ENCODE measurements at regions not wholly inside any gene's neighbourhood (a gene's known extent, or its start where the extent isn't known, plus 50 kb on each side); places are given as distances from the start of the nearest gene placed in this dataset.

GRCh38 chr15:88744548-88745020, 58.7 kb upstream of the ACAN start:
- DNase-seq (ENCODE audit: low read depth), result no peak

DNA sequence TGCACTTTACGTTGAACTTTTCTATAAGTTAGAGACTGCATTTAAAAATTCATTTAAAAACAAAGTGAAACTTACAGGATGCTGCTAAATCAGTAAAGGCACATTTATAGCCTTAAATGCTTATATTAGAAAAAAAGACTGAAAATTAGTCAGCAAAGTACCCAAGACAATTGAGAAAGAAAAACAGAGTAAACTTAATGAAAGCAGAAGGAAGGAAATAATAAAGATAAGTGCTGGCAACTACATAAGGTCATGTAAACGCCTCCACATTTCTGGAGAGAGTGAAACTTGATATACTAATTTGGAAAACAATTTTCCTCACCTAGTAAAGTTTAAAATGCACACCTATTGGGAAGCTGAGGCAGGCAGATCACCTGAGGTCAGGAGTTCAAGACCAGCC, 58.2 kb upstream of the ACAN start:
- no peak for DNase-seq (ENCODE audit: low read depth)

DNA sequence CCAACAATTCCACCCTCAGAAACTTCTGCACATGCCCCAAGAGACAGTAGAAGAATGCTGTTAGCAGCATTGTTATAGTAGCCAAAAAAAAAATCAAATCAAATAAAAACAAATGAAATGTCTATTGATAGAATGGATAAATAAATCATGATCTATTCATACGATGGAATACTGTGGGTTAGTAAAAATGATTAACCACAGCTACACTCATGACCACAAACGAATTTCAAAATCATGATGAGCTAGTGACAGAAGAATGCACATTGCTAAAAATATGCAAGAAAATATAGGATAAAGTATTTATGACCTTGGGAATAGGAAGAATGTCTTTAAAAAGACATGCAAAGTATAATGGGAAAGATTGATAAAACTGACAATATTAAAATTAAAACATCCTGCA, 57.5 kb upstream of the ACAN start:
- peak; percentile 44 for DNase-seq (ENCODE audit: low read depth)

DNA sequence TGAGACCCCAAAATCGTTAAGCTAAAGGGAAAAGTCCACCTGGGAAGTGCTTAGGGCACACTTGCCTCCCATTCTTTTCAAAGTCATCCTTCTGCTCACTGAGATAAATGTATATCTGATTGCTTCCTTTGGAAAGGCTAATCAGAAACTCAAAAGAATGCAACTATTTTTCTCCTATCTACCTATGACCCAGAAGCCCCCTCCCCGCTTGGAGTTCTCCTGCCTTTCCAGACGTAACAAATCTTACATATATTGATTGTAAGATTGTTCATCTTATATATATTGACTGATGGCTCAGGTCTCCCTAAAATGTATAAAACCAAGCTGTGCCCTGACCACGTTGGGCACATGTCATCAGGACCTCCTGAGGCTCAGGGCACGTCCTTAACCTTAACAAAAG, 56.8 kb upstream of the ACAN start:
- DNase-seq (ENCODE audit: low read depth), result no peak

DNA sequence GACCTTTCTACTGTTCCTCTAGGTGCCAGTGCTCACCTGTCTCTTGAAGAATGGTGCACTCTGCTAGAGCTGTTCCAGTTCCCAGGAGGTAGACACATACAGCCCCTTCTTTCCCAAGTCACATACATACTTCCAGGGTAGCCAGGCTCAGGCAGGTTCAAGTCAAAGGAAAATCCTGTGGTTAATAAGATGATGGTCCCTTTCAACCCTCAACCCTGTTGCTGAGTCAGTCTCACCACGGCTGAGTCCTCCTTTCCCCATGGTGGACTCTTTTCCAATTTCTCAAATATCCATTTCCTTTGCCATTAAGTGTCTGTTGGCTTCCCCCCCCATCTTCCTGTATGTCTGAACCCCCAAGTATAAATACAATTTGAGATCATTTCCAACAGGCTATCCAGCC, 56.1 kb upstream of the ACAN start:
- no peak for DNase-seq (ENCODE audit: low read depth)

DNA sequence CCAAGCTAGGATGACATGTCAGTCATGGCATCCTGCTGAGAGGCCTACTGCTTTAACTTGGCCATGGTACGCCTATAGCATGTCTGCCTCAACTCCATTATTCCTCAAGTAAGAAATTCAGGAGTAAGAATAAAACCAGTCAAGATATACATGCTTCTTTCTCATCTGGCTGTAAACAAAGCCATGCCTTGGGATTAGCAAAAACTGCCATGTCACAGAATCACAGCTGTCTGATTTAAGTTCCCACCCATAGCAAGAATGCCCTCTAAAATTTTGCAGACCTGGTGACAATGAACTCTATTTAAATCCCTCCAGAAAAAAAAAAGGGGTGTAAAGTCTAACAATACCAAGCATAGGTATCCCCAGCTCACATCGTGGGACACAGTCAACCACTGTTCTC, 55.6 kb upstream of the ACAN start:
- DNase-seq (ENCODE audit: low read depth), result no peak

GRCh38 chr15:88748081-88748480, 55.2 kb upstream of the ACAN start:
- DNase-seq (ENCODE audit: low read depth), result no peak

DNA sequence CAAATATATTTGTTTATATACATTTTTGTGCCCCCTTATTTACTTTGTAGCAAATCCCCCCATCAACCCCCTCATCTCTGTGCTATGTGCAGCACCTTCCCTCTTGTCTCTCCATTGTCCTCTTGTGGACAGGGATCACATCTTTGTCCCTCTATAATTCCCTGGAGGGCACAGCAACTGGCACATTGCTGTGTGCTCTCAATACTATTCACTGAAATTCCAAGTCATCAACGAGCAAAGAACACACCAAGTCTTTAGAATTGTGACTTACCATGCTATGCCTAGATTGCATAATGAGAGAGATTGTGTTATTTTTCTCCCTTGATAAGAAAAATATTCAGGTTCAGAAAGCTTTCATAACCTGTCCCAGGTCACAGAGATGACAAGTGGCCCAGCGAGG, 54.6 kb upstream of the ACAN start:
- no peak for DNase-seq (ENCODE audit: low read depth)

DNA sequence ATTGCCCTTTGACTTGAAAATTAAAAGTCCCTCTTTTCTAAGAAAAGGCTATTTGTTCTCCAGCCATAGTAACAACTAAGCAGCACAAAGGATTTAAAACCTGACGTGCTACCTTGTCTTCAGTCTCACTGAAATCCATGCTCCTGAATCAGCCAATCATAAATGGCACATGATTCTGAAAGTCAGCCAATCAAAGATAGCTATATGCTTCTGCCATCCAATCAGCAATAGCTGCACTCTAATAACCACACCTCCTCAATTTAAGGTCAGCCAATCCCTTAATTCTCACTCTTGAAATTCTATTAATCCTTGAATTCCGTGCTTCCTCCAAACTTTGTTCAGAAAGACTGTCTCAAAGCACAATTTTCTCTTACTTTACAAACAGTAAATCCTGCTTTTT, 53.5 kb upstream of the ACAN start:
- DNase-seq (ENCODE audit: low read depth), result no peak

GRCh38 chr15:88752501-88752900, 50.7 kb upstream of the ACAN start:
- DNase-seq (ENCODE audit: low read depth), result no peak

- no peak for DNase-seq (ENCODE audit: low read depth)
Measured at GRCh38 chr15:88752951-88753350, 50.3 kb upstream of the ACAN start.
